ENCODE measurements at regions not wholly inside any gene's neighbourhood (a gene's known extent, or its start where the extent isn't known, plus 50 kb on each side); places are given as distances from the start of the nearest gene placed in this dataset.
"Not testable (repeated sequence)": the region's sequence is repeated elsewhere in the genome, so short reads cannot be mapped to it uniquely, and the experiment has no call there.

GRCh38 chr17:77038884-77039555, 101.7 kb upstream of the SEC14L1 start:
- DNase-seq: no peak

DNA sequence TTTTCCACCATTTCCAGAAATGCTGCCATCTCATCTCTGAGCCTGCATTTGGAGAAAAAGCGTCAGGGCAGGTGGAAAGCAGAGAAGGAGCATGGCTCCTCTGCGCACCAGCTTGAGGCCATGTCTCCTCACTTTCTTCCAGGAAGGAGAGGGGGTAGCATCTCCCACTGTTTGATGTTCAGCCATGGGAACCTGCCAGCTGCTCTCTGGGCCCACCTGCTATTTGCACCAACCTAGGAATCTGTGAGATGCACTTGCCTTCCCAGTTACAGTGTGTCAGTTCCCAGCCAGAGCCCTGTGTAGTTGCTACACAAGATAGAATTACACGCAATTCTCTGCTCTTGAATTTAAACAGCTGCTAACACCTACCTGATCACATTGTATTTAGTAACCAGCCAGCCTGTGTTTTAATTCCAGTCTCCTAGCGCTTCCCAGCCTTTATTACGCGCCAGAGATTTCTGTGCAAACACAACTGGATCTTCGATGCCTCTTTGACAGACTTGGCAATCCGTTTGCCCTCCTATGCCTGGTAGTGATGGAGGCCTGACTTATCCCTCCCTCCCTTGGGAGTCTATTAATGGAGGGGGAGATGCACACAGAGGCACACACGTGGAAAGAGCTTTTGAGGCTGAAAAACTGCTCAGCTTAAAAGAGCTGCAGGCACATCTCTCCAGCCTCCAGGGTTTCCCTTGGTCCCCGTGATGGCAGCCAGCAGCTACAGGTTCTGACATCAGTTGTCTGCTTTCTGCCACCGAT, 98.1 kb upstream of the SEC14L1 start:
- DNase-seq: no peak

- no peak for DNase-seq
Measured at GRCh38 chr17:77045441-77046041, 95.2 kb upstream of the SEC14L1 start.

GRCh38 chr17:77049440-77049839, 91.3 kb upstream of the SEC14L1 start:
- DNase-seq: no peak

GRCh38 chr17:77050901-77051300, 89.9 kb upstream of the SEC14L1 start:
- DNase-seq: not testable (repeated sequence)

DNA sequence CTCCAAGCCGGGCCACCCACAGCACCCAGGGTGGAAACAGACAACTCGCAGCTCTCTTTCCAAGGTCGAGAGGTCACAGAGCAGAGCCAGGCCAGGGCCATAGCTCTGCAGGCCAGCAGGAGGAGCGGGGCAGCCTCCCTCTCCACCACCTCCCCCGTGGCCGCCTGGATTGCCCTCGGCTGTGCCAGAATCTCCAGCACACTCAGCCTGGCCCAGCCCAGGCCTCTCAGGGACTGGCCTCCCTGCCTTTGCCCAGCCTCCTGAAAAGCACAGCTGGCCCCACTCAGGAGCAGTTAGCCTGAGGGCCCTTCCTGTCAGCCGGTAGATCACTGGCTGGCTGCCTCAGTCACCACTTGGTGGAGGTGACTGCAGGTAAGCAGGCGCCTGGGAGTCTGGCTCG, 85.8 kb upstream of the SEC14L1 start:
- DNase-seq: no peak

GRCh38 chr17:77055453-77055852, 85.3 kb upstream of the SEC14L1 start:
- no peak for DNase-seq

DNA sequence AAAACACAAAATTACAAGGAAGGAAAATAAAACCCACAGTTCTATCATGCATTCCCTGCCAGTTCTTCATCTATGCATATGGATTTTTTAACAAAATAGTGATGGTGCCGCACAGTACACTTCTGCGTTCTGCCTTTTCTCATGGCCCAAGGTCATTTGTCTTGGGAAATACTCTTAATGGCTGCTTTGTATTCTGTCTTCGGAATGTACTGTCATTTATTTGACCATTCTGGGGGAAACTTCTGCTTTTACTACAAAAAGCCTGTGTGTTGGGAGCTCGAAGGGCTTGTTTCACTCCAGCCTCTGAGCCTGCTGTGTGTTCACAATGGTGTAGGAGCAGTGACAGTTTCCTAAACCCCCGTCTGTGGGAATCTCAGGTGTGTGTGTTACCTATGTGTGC, 82.8 kb upstream of the SEC14L1 start:
- no peak for DNase-seq

- DNase-seq: no peak
Measured at GRCh38 chr17:77061669-77062068, 79.1 kb upstream of the SEC14L1 start.

DNA sequence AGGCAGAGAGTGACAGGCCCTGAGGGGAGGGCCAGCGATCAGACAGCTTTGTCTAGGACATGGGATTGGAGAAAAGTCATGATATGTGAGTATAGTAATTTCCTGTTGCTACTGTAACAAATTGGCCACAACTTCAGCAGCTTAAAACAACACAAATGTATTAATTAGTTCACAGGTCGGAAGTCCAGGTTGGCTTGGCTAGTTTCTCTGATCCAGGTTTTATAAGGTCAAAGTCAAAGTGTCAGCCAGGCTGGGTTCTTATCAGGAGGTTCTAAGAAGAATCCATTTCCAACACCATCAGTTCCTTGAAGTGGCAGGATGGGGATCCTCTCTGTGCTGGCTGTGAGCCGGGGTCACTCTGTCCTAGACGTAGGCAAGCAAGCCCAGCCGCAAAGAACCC, 76.2 kb upstream of the SEC14L1 start:
- DNase-seq: no peak

DNA sequence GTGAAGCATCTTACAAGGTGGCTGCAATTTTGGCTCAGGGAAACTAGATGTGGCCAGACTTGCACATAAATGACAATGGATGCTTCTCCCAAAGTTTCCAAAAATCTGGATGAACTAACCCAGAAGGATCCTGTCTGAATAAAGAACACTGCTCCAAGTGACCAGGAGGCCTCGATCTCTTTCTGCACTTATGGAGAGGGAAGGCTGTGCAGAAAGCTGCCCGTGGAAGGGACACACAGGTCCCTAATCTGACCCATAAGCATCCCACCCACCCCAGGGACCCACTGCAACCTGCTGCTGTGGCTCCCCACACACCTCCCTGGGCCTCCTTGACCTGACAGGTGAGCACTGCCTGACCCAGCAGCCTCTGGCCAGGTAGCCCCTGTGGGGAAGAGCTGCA, 74.6 kb upstream of the SEC14L1 start:
- DNase-seq: no peak

DNA sequence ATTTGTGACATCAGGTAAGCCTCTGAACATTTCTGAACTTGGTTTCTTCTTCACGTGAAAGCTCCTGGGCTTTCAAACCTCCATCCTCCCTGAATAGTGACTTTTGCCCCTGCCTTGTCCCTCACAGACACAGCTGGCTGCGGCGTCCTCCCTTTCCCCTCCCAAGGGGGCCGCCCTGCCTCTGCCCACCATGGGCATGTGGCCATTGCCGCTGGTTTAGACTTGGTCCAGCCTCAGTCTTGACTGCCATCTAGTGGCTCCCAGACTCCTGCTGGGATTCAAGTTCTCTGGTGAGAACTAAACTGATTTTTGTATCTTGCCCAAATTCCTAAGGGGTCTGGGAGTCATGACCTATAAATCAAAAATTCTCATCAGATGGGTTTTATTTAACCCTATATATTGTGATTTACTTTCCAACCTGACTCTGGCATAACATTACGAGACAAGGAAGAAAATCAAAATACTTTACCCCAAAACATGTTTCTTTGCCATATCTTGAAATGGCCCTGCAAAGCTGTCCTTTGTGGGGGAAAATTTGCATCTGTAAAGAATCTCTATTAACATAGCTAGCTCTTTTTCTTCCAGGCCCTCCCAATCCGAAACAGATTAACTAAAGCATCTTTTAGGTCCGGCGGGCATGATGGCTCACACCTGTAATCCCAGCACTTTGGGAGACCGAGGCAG, 73.9 kb upstream of the SEC14L1 start:
- DNase-seq: not testable (repeated sequence)

GRCh38 chr17:77068915-77069314, 71.9 kb upstream of the SEC14L1 start:
- no peak for DNase-seq

GRCh38 chr17:77070888-77071279, 69.9 kb upstream of the SEC14L1 start:
- no peak for DNase-seq

DNA sequence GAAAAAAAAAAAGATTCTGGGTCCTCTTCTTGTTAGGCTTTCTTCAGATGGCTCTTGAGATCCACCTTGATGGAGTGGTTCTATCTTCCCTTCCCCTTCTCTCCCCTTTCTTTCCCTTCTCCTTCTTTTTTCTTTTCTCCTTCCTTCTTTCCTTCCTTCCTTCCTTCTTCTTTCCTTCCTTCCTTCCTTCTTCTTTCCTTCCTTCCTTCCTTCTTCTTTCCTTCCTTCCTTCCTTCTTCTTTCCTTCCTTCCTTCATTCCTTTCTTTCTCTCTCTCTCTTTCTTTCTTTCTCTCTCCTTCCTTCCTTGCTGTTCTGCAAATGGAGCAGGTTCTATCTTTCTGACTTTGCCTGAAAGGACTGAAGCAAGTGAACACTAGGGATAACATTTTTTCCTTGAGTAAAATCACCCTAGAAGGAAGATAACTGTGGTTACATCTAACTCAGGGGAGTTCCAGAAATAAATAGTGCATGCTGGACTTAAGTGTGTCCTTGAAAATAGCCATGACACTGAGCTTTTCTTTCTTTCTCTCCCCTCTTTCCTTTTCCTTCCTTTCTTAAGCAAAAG, 68.8 kb upstream of the SEC14L1 start:
- no peak for DNase-seq

DNA sequence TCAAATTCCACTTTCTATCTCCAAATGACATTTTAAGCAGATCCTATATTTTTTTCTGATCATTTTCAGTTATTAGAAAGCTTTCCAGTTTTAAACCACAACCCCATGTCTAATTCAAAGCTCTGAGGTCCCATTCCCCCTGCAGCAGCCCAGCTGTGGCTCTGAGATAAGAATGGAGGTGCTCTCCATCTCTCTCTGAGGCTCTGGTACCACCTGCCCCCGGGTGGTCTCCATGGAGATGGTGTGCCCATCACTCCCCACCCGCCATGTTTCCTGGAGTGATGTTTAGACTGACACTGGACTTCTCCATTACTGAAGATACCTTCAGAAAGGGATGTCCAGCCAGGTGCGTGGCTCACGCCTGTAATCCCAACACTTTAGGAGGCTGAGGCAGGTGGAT, 68.1 kb upstream of the SEC14L1 start:
- no peak for DNase-seq

- no peak for DNase-seq
Measured at GRCh38 chr17:77074681-77075080, 66.1 kb upstream of the SEC14L1 start.

DNA sequence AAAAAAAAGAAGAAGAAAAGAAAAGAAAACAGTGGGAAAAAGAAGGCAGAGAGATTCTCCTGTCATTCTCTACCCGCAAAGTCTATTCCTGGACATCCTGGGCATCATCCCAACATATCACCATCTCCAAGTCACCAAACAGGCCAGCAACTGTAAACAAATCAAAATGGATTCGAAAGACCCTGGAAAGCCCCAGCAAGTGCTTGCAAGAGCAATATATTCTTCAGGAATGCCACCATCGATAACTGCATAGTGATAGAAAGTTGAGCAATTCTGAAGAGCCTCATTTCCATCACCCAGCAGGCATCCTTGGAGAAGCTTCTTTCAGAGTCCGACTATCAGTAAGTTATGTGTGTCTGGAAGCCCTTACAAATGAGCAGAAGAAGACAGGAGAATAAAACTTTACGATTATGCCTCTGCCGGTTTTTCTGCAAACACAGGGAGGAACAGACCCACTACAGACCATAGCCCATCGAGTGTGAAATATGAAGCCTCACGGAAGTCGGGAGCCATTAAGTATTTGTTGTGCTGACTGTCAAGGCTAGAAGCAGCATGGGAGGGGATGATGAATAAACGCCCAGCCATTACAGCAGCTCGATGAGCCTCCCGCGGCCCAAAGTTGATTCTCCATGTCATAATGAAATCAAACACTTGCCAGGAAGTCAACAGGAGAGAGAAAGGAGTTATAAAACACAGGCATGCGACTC, 64.5 kb upstream of the SEC14L1 start:
- DNase-seq: no peak

- peak; percentile 15 for DNase-seq
Measured at GRCh38 chr17:77083531-77083930, 57.2 kb upstream of the SEC14L1 start.

- peak; percentile 52 for DNase-seq
Measured at GRCh38 chr17:77085926-77086432, 54.8 kb upstream of the SEC14L1 start.

GRCh38 chr17:77086433-77087010, 54.2 kb upstream of the SEC14L1 start:
- peak; percentile 58 for DNase-seq
